Heart left ventricle (tissue), 16 donors: ENCODE measurements at regions not wholly inside any gene's neighbourhood (a gene's known extent, or its start where the extent isn't known, plus 50 kb on each side); places are given as distances from the start of the nearest gene placed in this dataset.

Source experiments
- ATAC-seq, 4 donors: fragments of 200-7000 bp; cut with Tn5 transposase; one replicate each; pipeline ENCODE4 v1.9.1; 2020 to 2022; ENCODE audit warnings: moderate library complexity in 4 of 4, mild to moderate bottlenecking in 3 of 4, moderate number of reproducible peaks in 1 of 4
- DNase-seq, 5 donors: peaks; one replicate each; pipeline ENCODE4 v3.0.0-alpha.2; 2020
- H3K27ac ChIP-seq, 12 donors: fragments of 200-600 bp; sonication (generic) in 4 of 12; one replicate each; pipeline versions ENCODE4 v1.5.0 to v1.8.0; 2016 to 2022; ENCODE audit warnings: mild to moderate bottlenecking in 2 of 12
- H3K27me3 ChIP-seq, 9 donors: fragments of 200-600 bp; sonication (generic) in 2 of 9; one replicate each; pipeline versions ENCODE4 v1.5.1 to v1.8.0; 2016 to 2022; ENCODE audit warnings: mild to moderate bottlenecking in 3 of 9
- H3K36me3 ChIP-seq, 9 donors: fragments of 200-600 bp; sonication (generic) in 2 of 9; one replicate each; pipeline versions ENCODE4 v1.5.0 to v1.8.0; 2018 to 2022; ENCODE audit warnings: mild to moderate bottlenecking in 2 of 9
- H3K4me1 ChIP-seq, 12 donors: fragments of 200-600 bp; sonication (generic) in 4 of 12; one replicate each; pipeline versions ENCODE4 v1.5.0 to v1.8.0; 2016 to 2022; ENCODE audit warnings: mild to moderate bottlenecking in 3 of 12
- H3K4me3 ChIP-seq, 12 donors: fragments of 200-600 bp; sonication (generic) in 4 of 12; one replicate each; pipeline versions ENCODE4 v1.5.0 to v1.8.0; 2017 to 2022; ENCODE audit warnings: mild to moderate bottlenecking in 9 of 12, moderate library complexity in 4 of 12
- H3K9me3 ChIP-seq, 12 donors: fragments of 200-600 bp; sonication (generic) in 4 of 12; one replicate each; pipeline versions ENCODE4 v1.5.0 to v1.8.0; 2016 to 2022; ENCODE audit warnings: mild to moderate bottlenecking in 1 of 12
- CTCF ChIP-seq, 12 donors: fragments of 200-600 bp; sonication (generic) in 4 of 12; IDR thresholded peaks; one replicate each; pipeline versions ENCODE4 v1.5.0 to v1.8.0; 2018 to 2022; ENCODE audit warnings: antibody characterized with exemption in 12 of 12, mild to moderate bottlenecking in 5 of 12
- POLR2A ChIP-seq, 2 donors: fragments of 450-650 bp; IDR thresholded peaks; one replicate each; pipeline ENCODE4 v1.6.1; 2017; ENCODE audit warnings: antibody characterized with exemption in 2 of 2, mild to moderate bottlenecking in 2 of 2, moderate library complexity in 2 of 2
- WGBS, 4 donors: extraction: QIAGEN DNeasy Blood & Tissue Kit in 2 of 4; methylation state at CpG; one replicate each; pipeline versions ENCODE4 v1.1.5 to v1.1.7; 2013 to 2018; 5-methylcytosine and 5-hydroxymethylcytosine counted together
- intact Hi-C, 10 donors: fragments of 100-400 bp; cut with DNase I; formaldehyde crosslinking; loops; one replicate each; pipeline versions ENCODE4 v1.11.1 to v1.14.2; 2022
- donor health status: ischemic (EF 13 %, LVEDD 7.1; RV severe dilation, severe dysfunction).
- donor health status: healthy with polysubstance abuse.
- donor health status: DM: no; HTN: yes; CAD: no.
- donor health status: DM: no; HTN: no; CAD: no.
- donor health status: ischemic (EF 25% LVEDD 6.9; RV normal size, moderate dysfunction).
- donor health status: ischemic (EF 25% LVEDD 5.7; RV mildly dilated, moderate dysfunction).
- donor health status: healthy.
- donor health status: DM: yes; HTN: yes; CAD: no.
- donor health status: ischemic (EF 35%, LVEDD 5.7; RV mildly dilated, moderate dysfunction).
- donor health status: nonischemic (EF 11% LVEDD 7.7; RV severe dilation, severe dysfunction).
- donor health status: DM: yes; HTN: yes; CAD: no.
- donor health status: PGD.
- donor health status: ischemic (EF 29% LVEDD 5.4; RV normal size, mild dysfunction).
- donor health status: nonischemic (EF 23%, LVEDD 6.1; RV moderate dilation, normal function).

DNA sequence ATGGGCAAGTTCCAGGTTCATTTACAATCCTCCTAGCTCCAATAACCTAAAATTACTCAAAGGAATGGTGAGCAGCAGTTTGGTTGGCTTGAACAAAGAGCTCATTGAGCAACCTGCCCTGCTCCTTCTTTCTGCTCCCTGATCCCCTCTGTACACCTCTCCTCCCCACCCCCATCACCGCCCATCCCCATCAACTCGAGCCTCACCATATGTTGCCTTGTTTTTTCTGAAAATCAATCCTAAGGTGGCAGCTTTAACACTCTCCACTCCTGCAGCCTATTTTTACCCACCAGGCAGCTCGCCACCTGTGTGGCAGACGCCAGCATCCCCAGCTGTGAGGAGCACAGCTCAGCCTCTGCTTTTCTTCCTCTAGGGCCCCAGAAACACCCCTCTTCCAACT is 533.4 kb upstream of the BRINP1 start:
- Histone ChIP-seq H3K27ac (no peak overlapping the region), H3K4me3 (no peak overlapping the region), H3K9me3 (peaks cover 0 to 13% (median 0%) of the 10 kb centered on the region in 12 donors), H3K36me3 (no peaks in the 10 kb centered on the region), H3K27me3 (peaks cover 0 to 3% (median 0%) of the 10 kb centered on the region in 9 donors), H3K4me1 (no peaks in the 10 kb centered on the region)
- no peak for ATAC-seq
- no peak for DNase-seq
- WGBS, 4 donors, result 23 to 38% (median 28%) methylated on average over 4 of the region's 4 CpGs
- intact Hi-C loops, result no loop called here
- TF ChIP-seq POLR2A (IDR thresholded peaks at IDR 0.05) (no peak), CTCF (IDR thresholded peaks at IDR 0.05) (no peak)

DNA sequence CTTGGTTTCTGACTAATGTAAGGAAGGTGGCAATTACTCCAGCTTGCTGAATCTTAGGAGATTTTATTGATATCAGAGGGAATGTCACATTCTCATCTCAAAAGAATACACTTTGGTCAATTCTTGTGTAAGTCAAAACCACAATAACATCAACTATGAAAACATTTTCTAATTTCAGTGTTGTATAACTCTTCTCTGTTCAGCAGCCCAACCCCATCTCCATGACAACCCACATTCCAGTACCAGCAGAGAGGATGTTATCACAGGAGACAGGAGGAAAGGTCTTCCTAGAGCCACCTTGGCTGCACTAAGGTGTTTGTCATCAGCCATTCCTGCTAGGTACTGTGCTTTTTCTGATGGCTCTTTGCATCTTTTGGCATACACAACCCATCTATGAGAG is 529.1 kb upstream of the BRINP1 start:
- no peak overlapping the region for H3K4me3 ChIP-seq
- H3K9me3 ChIP-seq, result peaks cover 0 to 9% (median 0%) of the 10 kb centered on the region in 12 donors
- TF ChIP-seq POLR2A (IDR thresholded peaks at IDR 0.05), result no peak
- TF ChIP-seq CTCF (IDR thresholded peaks at IDR 0.05), result no peak
- no peaks in the 10 kb centered on the region for H3K36me3 ChIP-seq
- no peaks in the 10 kb centered on the region for H3K4me1 ChIP-seq
- intact Hi-C loops, result no loop called here
- no peak for DNase-seq
- peaks cover 0 to 7% (median 0%) of the 10 kb centered on the region in 9 donors for H3K27me3 ChIP-seq
- ATAC-seq, result no peak
- no peak overlapping the region for H3K27ac ChIP-seq

DNA sequence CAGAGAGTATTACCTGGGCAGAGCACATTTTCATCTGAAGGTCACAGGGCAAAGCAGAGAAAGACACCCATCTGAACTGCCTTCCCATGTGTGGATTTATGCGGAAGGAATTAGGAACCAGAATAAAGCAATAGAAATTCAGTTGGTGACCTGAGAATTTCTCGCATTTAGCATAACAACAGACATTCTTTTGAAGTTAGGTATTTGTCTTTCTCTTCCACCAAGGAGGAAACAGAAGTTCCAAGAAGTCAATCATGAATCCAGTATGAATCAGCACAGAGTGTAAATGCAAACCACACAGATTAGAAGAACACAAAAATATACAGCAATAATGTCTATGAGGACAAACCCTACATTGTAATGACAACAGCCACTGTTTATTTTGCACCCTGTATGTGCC is 515.2 kb upstream of the BRINP1 start:
- WGBS, 4 donors, result 67 to 75% (median 72%) methylated on average over 2 of the region's 2 CpGs
- H3K27me3 ChIP-seq, result no peaks in the 10 kb centered on the region
- TF ChIP-seq CTCF (IDR thresholded peaks at IDR 0.05) (no peak), POLR2A (IDR thresholded peaks at IDR 0.05) (no peak)
- no peaks in the 10 kb centered on the region for H3K4me1 ChIP-seq
- H3K36me3 ChIP-seq, result no peaks in the 10 kb centered on the region
- intact Hi-C loops, result no loop called here
- H3K9me3 ChIP-seq, result no peaks in the 10 kb centered on the region
- no peak for DNase-seq
- no peak for ATAC-seq
- no peak overlapping the region for H3K4me3 ChIP-seq
- H3K27ac ChIP-seq, result no peak overlapping the region

- no peak for TF ChIP-seq CTCF (IDR thresholded peaks at IDR 0.05)
- TF ChIP-seq POLR2A (IDR thresholded peaks at IDR 0.05), result no peak
- intact Hi-C loops, result no loop called here
- Histone ChIP-seq H3K27me3 (no peaks in the 10 kb centered on the region), H3K4me1 (no peaks in the 10 kb centered on the region), H3K27ac (no peak overlapping the region), H3K36me3 (no peaks in the 10 kb centered on the region), H3K9me3 (no peaks in the 10 kb centered on the region), H3K4me3 (no peak overlapping the region)
- WGBS, 4 donors, result 53 to 77% (median 70%) methylated on average over 6 of the region's 6 CpGs
- ATAC-seq (no peak), DNase-seq (no peak)
Observed at GRCh38 chr9:119881898-119882297, 512.7 kb upstream of the BRINP1 start.
